Stomach (tissue), 4 donors: ENCODE measurements at regions not wholly inside any gene's neighbourhood (a gene's known extent, or its start where the extent isn't known, plus 50 kb on each side); places are given as distances from the start of the nearest gene placed in this dataset.

Experiments used
- EP300 ChIP-seq: sonication (generic); formaldehyde crosslinking; IDR thresholded peaks from one replicate; pipeline ENCODE4 v1.6.1; 2017; ENCODE audit warnings: antibody characterized with exemption
- POLR2A ChIP-seq, 4 donors: fragments of 450-650 bp; IDR thresholded peaks; one replicate each; pipeline ENCODE4 v1.6.1; 2016; ENCODE audit warnings: antibody characterized with exemption in 4 of 4, control low read depth in 2 of 4, mild to moderate bottlenecking in 1 of 4, moderate library complexity in 1 of 4
- POLR2AphosphoS5 ChIP-seq, 3 donors: sonication (generic); formaldehyde crosslinking; IDR thresholded peaks; one replicate each; pipeline ENCODE4 v1.6.1; 2016; ENCODE audit warnings: antibody characterized with exemption in 3 of 3
- TF ChIP-seq, protein P1 (sequence below), 7 experiments: fragments of 450-650 bp in 4 of 7; fragments of 200-600 bp in 3 of 7; sonication (generic) in 3 of 7; IDR thresholded peaks; one replicate each; pipeline ENCODE4 v1.5.1; 2016 to 2019; ENCODE audit warnings: antibody characterized with exemption in 7 of 7, control low read depth in 2 of 7, mild to moderate bottlenecking in 1 of 7

DNA sequence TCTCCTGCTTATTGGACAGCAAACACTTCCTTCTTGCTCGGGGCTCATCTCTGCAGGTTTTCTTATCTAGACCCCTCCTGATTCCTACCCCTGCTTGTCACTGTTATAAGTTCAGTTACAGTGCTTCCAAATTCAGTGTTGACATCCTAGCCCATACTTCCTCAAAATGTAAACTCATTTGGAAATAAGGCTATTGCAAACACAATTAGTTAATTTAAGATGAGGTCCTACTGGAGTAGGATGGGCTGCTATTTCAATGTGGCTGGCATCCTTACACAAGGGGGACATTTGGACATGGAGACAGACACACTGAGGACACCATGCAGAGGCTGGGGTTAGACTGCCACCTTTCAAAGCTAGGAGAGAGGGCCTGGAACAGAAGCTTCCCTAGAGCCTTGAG is 85.2 kb upstream of the NPVF start:
- no peak for TF ChIP-seq POLR2A (IDR thresholded peaks at IDR 0.05)
- TF ChIP-seq, protein P1, sequence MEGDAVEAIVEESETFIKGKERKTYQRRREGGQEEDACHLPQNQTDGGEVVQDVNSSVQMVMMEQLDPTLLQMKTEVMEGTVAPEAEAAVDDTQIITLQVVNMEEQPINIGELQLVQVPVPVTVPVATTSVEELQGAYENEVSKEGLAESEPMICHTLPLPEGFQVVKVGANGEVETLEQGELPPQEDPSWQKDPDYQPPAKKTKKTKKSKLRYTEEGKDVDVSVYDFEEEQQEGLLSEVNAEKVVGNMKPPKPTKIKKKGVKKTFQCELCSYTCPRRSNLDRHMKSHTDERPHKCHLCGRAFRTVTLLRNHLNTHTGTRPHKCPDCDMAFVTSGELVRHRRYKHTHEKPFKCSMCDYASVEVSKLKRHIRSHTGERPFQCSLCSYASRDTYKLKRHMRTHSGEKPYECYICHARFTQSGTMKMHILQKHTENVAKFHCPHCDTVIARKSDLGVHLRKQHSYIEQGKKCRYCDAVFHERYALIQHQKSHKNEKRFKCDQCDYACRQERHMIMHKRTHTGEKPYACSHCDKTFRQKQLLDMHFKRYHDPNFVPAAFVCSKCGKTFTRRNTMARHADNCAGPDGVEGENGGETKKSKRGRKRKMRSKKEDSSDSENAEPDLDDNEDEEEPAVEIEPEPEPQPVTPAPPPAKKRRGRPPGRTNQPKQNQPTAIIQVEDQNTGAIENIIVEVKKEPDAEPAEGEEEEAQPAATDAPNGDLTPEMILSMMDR (IDR thresholded peaks at IDR 0.05), result no peak
- no peak for TF ChIP-seq POLR2AphosphoS5 (IDR thresholded peaks at IDR 0.05)
- TF ChIP-seq EP300, result no peak
